ENCODE measurements at regions not wholly inside any gene's neighbourhood (a gene's known extent, or its start where the extent isn't known, plus 50 kb on each side); places are given as distances from the start of the nearest gene placed in this dataset.
"Not testable (repeated sequence)": the region's sequence is repeated elsewhere in the genome, so short reads cannot be mapped to it uniquely, and the experiment has no call there.

DNA sequence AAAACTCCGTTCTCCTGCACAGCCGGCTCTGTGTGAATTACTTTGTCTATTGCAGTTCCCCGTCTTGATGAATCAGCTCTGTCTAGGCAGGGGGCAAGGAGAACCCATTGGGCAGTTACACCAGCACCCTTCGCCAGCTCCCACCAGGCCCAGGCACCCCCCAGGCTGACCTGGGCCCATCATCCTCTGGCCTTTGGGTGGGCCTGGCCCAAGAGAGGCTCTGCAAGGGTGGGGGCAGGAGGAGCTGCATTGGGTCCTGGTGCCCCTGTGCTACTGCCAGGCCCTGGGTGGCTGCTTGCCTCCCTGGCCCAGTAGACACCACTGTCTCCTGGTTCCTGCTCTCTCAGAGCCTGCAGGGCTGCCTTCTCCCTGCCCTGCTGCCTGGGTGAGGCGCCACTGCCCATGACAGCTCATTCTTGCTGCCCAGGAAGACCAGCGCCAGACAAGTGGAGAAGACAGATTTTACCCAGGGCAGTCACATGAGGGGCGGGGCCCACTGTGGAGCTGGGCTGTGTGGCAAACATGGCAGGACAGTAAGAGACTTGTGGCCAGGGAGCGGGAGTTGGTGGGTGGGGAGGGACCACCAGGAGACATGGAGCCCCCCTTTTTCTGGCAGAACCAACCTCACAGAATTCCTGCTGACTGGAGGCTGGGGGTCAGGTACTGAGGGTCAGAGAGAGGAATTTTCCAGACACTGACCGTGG, 67.2 kb downstream of the MRPL36 start:
- CTCF ChIA-PET, result interaction anchor here (0.7 to 1.6 kb wide), 2 partner anchors 31 to 60 kb away, joined by 3 to 5 read pairs; no protein-coding TSS in a partner anchor
- POLR2A ChIA-PET, result no interaction called here
- DNase-seq (ENCODE audit: low spot score), result no peak
- no peak for TF ChIP-seq TCF7 (CRISPR knock-in tag; IDR thresholded peaks at IDR 0.05; ENCODE audit: low read depth)
- TF ChIP-seq PRDM15 (CRISPR knock-in tag; IDR thresholded peaks at IDR 0.05), result no peak
- no peak for TF ChIP-seq SMAD3 (CRISPR knock-in tag; IDR thresholded peaks at IDR 0.05; ENCODE audit: borderline replicate concordance)
- TF ChIP-seq MYBL2 (CRISPR knock-in tag; IDR thresholded peaks at IDR 0.05), result no peak
- no peak for TF ChIP-seq HMGA2 (CRISPR knock-in tag; IDR thresholded peaks at IDR 0.05)
- Mint-ChIP-seq H3K27ac (no peak overlapping the region), H3K4me1 (peaks cover 7% of the 10 kb centered on the region; the same call in 1 of the 2 replicates), H3K27me3 (ENCODE audit: low read depth) (no peaks in the 10 kb centered on the region; the same call in 1 of the 2 replicates), H3K4me3 (no peak overlapping the region), H3K9me3 (no peaks in the 10 kb centered on the region), H3K36me3 (no peaks in the 10 kb centered on the region)
- no peak for ATAC-seq

DNA sequence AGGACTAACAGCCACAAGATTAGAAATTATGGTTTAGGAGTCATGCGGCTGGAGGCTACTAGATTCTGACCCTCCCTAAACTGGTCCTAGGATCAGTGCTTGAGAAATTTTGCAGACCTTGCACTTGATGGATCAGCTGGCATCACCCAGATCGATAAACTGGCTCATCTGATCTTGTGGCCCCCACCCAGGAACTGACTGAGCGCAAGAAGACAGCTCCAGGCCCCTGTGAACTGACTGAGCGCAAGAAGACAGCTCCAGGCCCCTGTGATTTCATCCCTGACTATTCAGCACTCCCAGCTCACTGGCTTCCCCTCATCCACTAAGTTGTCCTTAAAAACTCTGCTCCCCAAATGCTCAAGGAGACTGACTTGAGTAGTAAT, 67.8 kb downstream of the MRPL36 start:
- H3K36me3 Mint-ChIP-seq; H3K27me3 Mint-ChIP-seq (ENCODE audit: low read depth); H3K4me3 Mint-ChIP-seq; H3K9me3 Mint-ChIP-seq; POLR2A ChIA-PET; DNase-seq (ENCODE audit: low spot score); H3K4me1 Mint-ChIP-seq; H3K27ac Mint-ChIP-seq; ATAC-seq: not testable (repeated sequence)
- CTCF ChIA-PET, result interaction anchor here (0.7 to 1.6 kb wide), 2 partner anchors 32 to 59 kb away, joined by 3 to 5 read pairs; no protein-coding TSS in a partner anchor

- CTCF ChIA-PET, result interaction anchor here (0.6 kb wide), 1 partner anchor 57 kb away, joined by 3 read pairs; no protein-coding TSS in a partner anchor
- no peak for TF ChIP-seq ZNF396 (CRISPR knock-in tag; IDR thresholded peaks at IDR 0.05; ENCODE audit: borderline replicate concordance)
- TF ChIP-seq, protein P1, sequence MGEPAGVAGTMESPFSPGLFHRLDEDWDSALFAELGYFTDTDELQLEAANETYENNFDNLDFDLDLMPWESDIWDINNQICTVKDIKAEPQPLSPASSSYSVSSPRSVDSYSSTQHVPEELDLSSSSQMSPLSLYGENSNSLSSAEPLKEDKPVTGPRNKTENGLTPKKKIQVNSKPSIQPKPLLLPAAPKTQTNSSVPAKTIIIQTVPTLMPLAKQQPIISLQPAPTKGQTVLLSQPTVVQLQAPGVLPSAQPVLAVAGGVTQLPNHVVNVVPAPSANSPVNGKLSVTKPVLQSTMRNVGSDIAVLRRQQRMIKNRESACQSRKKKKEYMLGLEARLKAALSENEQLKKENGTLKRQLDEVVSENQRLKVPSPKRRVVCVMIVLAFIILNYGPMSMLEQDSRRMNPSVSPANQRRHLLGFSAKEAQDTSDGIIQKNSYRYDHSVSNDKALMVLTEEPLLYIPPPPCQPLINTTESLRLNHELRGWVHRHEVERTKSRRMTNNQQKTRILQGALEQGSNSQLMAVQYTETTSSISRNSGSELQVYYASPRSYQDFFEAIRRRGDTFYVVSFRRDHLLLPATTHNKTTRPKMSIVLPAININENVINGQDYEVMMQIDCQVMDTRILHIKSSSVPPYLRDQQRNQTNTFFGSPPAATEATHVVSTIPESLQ (CRISPR knock-in tag; IDR thresholded peaks at IDR 0.05), result no peak
- no peak for TF ChIP-seq MYBL2 (CRISPR knock-in tag; IDR thresholded peaks at IDR 0.05)
- TF ChIP-seq CREM (CRISPR knock-in tag; IDR thresholded peaks at IDR 0.05), result no peak
- no peak for TF ChIP-seq KAT7 (CRISPR knock-in tag; IDR thresholded peaks at IDR 0.05; ENCODE audit: borderline replicate concordance)
- TF ChIP-seq ZNF671 (CRISPR knock-in tag; IDR thresholded peaks at IDR 0.05), result no peak
- no peak for TF ChIP-seq TEAD4 (CRISPR knock-in tag; IDR thresholded peaks at IDR 0.05)
- TF ChIP-seq ZNF219 (CRISPR knock-in tag; IDR thresholded peaks at IDR 0.05; ENCODE audit: borderline replicate concordance), result no peak
- TF ChIP-seq NFE2L1 (CRISPR knock-in tag; IDR thresholded peaks at IDR 0.05), result no peak
- TF ChIP-seq RORB (CRISPR knock-in tag; IDR thresholded peaks at IDR 0.05), result no peak
- no peak for TF ChIP-seq ZNF121 (CRISPR knock-in tag; IDR thresholded peaks at IDR 0.05)
- TF ChIP-seq JUN (CRISPR knock-in tag; IDR thresholded peaks at IDR 0.05), result no peak
- TF ChIP-seq, protein P2, sequence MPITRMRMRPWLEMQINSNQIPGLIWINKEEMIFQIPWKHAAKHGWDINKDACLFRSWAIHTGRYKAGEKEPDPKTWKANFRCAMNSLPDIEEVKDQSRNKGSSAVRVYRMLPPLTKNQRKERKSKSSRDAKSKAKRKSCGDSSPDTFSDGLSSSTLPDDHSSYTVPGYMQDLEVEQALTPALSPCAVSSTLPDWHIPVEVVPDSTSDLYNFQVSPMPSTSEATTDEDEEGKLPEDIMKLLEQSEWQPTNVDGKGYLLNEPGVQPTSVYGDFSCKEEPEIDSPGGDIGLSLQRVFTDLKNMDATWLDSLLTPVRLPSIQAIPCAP (CRISPR knock-in tag; IDR thresholded peaks at IDR 0.05), result no peak
- TF ChIP-seq GRHL2 (CRISPR knock-in tag; IDR thresholded peaks at IDR 0.05; ENCODE audit: insufficient replicate concordance, severe bottlenecking), result no peak
- no peak for TF ChIP-seq NFYB (CRISPR knock-in tag; conservative IDR thresholded peaks at IDR 0.05; ENCODE audit: low read depth)
- no peak for TF ChIP-seq TCF7 (CRISPR knock-in tag; IDR thresholded peaks at IDR 0.05; ENCODE audit: low read depth)
These were observed 68.5 kb downstream of the MRPL36 start for GRCh38 chr5:1731091-1731639.

More at GRCh38 chr5:1731091-1731639, 68.5 kb downstream of the MRPL36 start:
- peaks cover 13% of the 10 kb centered on the region for H3K4me1 Mint-ChIP-seq
- no peaks in the 10 kb centered on the region; the same call in 1 of the 2 replicates for H3K27me3 Mint-ChIP-seq (ENCODE audit: low read depth)
- POLR2A ChIA-PET, result no interaction called here
- no peak overlapping the region for H3K27ac Mint-ChIP-seq
- H3K4me3 Mint-ChIP-seq, result no peak overlapping the region
- no peaks in the 10 kb centered on the region for H3K9me3 Mint-ChIP-seq
- ATAC-seq, result no peak
- no peaks in the 10 kb centered on the region for H3K36me3 Mint-ChIP-seq
- DNase-seq (ENCODE audit: low spot score), result no peak

All from WTC11 (cell line).